SK-N-SH (cell line): ENCODE measurements at regions not wholly inside any gene's neighbourhood (a gene's known extent, or its start where the extent isn't known, plus 50 kb on each side); places are given as distances from the start of the nearest gene placed in this dataset.

Experiments
- CTCF ChIP-seq: fragments of 200-600 bp; sonication (generic); IDR thresholded peaks from 2 replicates; pipeline ENCODE4 v1.6.1; 2017; ENCODE audit warnings: antibody characterized with exemption, mild to moderate bottlenecking, moderate library complexity
- GABPA ChIP-seq: IDR thresholded peaks from 2 replicates; pipeline ENCODE4 v1.4.0; 2012; ENCODE audit warnings: low read depth, mild to moderate bottlenecking
- JUND ChIP-seq: IDR thresholded peaks from 2 replicates; pipeline ENCODE4 v1.4.0; 2012

- TF ChIP-seq CTCF (no peak), JUND (no peak), GABPA (no peak)
Observed at GRCh38 chr22:23414727-23415489, 165.2 kb downstream of the IGLL1 start.
